ENCODE measurements at regions not wholly inside any gene's neighbourhood (a gene's known extent, or its start where the extent isn't known, plus 50 kb on each side); places are given as distances from the start of the nearest gene placed in this dataset.

DNA sequence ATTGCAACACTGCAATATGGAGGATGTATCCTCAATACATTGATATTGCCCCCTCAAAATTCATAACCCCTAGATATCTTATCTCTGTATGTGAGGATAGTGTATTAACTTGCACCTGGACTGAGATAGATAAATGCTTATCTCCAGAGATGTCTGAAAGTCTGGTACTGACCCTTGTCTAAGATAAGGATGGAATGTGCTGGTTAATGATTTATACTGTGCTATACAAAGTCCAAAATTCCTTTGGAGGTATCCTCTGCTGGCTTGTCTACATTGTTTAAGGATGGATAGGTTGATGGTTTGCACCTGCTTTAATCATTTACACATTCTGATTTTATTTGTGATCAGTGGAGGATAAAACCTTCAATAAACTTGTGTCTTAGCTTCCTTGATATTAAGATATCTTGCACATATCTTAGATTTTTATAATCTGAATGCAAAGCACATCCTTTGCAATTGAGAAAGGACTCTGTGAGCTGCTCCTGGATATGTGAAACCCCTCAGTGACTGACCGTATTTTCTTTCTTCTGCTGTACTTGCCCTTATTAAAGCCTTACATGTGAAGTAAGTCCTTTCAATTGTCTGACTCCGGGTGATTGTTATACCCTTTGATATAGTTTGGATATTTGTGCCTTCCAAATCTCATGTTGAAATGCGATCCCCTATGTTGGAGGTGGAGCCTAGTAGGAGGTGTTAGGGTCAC lies 430.3 kb upstream of the MAOA start:
- no peak for TF ChIP-seq EZH2 (IDR thresholded peaks at IDR 0.05; ENCODE audit: low read length)
- TF ChIP-seq, protein P1, sequence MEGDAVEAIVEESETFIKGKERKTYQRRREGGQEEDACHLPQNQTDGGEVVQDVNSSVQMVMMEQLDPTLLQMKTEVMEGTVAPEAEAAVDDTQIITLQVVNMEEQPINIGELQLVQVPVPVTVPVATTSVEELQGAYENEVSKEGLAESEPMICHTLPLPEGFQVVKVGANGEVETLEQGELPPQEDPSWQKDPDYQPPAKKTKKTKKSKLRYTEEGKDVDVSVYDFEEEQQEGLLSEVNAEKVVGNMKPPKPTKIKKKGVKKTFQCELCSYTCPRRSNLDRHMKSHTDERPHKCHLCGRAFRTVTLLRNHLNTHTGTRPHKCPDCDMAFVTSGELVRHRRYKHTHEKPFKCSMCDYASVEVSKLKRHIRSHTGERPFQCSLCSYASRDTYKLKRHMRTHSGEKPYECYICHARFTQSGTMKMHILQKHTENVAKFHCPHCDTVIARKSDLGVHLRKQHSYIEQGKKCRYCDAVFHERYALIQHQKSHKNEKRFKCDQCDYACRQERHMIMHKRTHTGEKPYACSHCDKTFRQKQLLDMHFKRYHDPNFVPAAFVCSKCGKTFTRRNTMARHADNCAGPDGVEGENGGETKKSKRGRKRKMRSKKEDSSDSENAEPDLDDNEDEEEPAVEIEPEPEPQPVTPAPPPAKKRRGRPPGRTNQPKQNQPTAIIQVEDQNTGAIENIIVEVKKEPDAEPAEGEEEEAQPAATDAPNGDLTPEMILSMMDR (optimal IDR thresholded peaks at IDR 0.05 in 1 of 3, IDR thresholded peaks at IDR 0.05 in 1 of 3, conservative IDR thresholded peaks at IDR 0.05 in 1 of 3; ENCODE audit: extremely low read depth in 1 of 3, insufficient read depth in 2 of 3, low read length in 3 of 3), result no peak
